Fibroblast of mammary gland (primary cell): ENCODE measurements at regions not wholly inside any gene's neighbourhood (a gene's known extent, or its start where the extent isn't known, plus 50 kb on each side); places are given as distances from the start of the nearest gene placed in this dataset.

Experiments
- DNase-seq: peaks from one replicate; pipeline ENCODE4 v3.0.0-alpha.2; 2010; ENCODE audit warnings: low read depth
- H3K4me3 ChIP-seq: 2 replicates; pipeline ENCODE4 v1.5.1; 2011; ENCODE audit warnings: low read depth, mild to moderate bottlenecking, low read length, moderate library complexity; ENCODE audit not compliant: control insufficient read depth
- TF ChIP-seq, protein P1 (sequence below): conservative IDR thresholded peaks from 2 replicates; pipeline ENCODE4 v1.5.1; 2011; ENCODE audit warnings: low read depth, low read length, inconsistent platforms; ENCODE audit not compliant: control insufficient read depth, insufficient read depth

DNA sequence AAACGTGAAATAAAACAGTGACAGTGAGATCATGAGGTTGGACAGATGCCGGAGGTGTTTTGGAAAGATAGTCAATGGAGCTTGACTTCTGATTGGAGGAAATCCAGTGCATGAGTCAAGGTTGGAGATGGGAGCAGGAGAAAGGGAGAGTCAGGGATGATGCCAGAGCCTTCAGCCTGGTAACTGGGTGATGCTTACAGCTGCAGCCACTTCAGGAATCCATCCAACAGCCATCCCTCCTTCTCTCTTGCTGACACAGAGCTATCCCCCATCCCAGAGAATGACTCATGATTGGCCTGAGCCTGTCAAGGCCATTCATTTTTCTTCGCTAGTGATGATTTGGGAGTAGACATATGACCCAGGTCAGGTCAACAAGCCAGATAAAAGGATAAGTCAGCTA, 112.8 kb downstream of the SAMD5 start:
- TF ChIP-seq, protein P1, sequence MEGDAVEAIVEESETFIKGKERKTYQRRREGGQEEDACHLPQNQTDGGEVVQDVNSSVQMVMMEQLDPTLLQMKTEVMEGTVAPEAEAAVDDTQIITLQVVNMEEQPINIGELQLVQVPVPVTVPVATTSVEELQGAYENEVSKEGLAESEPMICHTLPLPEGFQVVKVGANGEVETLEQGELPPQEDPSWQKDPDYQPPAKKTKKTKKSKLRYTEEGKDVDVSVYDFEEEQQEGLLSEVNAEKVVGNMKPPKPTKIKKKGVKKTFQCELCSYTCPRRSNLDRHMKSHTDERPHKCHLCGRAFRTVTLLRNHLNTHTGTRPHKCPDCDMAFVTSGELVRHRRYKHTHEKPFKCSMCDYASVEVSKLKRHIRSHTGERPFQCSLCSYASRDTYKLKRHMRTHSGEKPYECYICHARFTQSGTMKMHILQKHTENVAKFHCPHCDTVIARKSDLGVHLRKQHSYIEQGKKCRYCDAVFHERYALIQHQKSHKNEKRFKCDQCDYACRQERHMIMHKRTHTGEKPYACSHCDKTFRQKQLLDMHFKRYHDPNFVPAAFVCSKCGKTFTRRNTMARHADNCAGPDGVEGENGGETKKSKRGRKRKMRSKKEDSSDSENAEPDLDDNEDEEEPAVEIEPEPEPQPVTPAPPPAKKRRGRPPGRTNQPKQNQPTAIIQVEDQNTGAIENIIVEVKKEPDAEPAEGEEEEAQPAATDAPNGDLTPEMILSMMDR = no peak
- DNase-seq = peak; percentile 94

DNA sequence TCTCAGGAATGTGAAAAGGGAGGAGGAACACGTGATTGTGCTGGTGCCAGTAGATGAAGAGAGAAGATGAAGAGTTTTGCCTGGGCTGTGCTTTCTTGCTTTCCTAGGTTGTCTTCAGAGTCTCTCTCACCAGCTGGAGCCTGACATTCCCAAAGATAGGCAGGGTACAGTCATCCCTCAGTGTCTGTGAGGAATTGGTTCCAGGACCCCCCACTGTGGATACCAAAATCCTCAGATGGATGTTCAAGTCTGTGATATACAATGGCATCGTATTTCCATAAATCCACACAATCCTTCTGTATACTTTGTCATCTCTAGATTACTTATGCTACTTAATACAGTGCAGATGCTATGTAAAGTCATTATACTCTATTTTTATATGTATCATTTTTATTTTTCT, 113.5 kb downstream of the SAMD5 start:
- DNase-seq = no peak
- TF ChIP-seq, protein P1 = no peak
- H3K4me3 ChIP-seq = no peak overlapping the region

More for the DNA sequence above, 112.8 kb downstream of the SAMD5 start:
- no peak overlapping the region for H3K4me3 ChIP-seq

DNA sequence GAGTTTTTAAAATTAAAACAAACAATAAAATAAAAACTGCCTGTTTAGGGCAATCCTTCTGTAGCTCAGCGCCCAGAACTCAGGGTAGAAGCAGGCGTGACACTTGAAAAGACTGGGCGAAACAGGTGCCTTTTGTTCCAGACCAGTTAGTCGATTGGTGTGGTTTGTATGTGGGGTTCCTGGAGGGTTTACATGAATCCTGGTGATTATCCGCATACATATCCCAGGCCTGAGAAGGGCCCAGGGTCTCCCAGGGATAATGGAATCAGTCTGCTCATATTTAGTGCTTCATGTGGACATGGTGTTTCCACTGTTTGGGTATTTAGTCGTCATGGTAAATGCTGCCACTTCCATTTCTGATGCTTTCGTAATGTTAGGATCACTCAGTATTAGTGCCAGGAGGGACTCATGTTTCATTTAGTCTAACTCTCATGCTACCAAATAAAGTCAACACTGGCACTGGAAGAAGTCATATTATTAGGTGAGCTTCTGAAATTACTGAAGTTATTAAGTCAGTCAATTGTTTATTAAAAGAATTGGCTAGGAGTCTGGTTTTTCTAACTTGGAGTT, 116.5 kb downstream of the SAMD5 start:
- TF ChIP-seq, protein P1 = no peak
- DNase-seq = no peak
- no peak overlapping the region for H3K4me3 ChIP-seq

DNA sequence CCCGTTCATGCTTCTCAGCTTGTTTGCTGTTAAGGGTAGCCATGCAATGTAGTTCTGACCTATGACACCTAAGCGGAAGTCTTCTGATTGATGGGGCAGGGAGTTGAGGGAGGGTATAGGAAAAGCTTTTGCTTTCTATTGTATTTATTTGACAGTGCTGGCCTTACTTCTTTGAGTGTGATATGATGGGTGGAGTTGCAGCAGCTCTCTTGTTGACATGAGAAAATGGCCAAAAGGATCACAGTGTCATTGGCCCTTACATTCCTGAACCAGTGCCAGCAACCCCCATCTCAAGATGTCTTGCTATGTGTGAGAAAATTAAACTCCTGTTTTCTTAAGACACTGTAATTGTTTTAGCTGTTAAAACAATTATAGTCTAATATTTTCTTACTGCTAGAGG, 117.5 kb downstream of the SAMD5 start:
- TF ChIP-seq, protein P1 = no peak
- no peak for DNase-seq
- H3K4me3 ChIP-seq = no peak overlapping the region

DNA sequence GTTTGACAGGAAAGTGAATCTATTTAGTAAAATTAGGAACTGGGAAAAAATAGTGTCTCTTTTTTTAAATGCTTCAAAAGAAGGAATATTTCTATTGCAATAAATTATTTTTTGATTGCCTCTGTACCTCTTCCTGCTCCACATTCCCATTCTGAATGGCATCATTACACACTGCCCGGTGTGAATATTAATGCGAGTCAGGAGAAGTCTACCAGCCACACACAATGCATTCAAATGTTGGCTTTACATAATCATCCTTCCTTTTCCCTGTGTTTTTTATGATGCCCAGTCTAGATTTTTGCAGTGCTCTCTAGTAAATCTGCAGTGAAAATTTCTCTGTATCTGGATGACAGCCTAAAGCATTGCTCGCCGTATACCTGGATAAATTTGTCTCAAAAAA, 118.9 kb downstream of the SAMD5 start:
- no peak for DNase-seq
- TF ChIP-seq, protein P1 = no peak

DNA sequence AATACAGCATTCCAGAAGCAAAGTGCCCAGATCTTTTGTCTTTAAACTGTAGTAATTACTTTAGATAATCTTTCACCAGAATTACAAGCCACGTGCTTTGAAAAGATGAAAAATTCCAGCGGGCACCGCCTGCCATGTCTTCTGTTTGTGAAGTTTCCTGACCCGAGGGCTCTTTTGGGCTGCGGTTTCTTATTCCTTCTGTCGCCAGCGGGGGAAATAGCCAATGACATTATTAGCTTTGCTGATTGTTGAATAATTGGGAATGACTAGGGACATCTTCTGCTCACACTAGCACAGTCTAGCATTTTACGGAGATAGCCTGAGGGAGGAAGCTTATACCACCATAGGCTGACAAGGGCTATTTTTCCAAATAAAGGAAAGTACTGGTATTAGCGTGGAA, 124.7 kb downstream of the SAMD5 start:
- TF ChIP-seq, protein P1 = no peak
- no peak overlapping the region for H3K4me3 ChIP-seq
- no peak for DNase-seq

More for the DNA sequence above, 118.9 kb downstream of the SAMD5 start:
- no peak overlapping the region for H3K4me3 ChIP-seq

DNA sequence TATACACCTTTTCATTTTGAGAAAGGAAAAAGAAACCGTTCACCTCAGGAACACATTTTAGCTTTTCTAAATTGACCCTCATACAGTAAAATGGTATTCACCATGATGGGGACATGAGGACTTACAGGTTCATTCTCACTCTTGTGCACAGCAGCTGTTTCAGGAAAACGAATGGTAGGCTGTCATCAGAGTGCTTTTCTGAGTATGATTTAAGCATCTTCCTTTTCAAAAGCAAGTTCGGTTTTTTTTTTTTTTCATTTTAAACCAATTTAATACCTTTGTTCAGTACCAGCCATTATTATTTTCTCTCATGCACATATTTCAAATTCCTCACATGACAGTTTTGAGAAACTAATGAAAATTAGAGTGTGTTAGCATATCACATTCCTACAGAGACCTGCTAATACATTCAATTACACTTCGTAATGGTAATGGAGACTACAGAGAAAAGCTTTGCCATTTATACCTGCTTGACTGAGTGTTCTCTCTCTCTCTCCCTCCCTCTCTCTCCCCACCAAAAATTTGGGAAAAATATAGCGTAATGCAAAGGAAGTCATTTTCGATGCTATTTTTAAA, 129.2 kb downstream of the SAMD5 start:
- TF ChIP-seq, protein P1 = no peak
- H3K4me3 ChIP-seq = no peak overlapping the region
- no peak for DNase-seq
